Memory B cell (primary cell): ENCODE measurements at regions not wholly inside any gene's neighbourhood (a gene's known extent, or its start where the extent isn't known, plus 50 kb on each side); places are given as distances from the start of the nearest gene placed in this dataset.

ENCODE experiments used
- ATAC-seq: fragments of 150-1000 bp; cut with Tn5 transposase; 2 replicates; pipeline ENCODE4 v1.10.0; 2021; ENCODE audit warnings: low read depth, mild to moderate bottlenecking, moderate library complexity
- DNase-seq, 2 donors: peaks; one replicate each; pipeline ENCODE4 v3.0.0; 2022; ENCODE audit warnings: low spot score in 2 of 2
- H3K27ac Mint-ChIP-seq: one replicate; pipeline ENCODE4 v1.8.0; 2022; ENCODE audit warnings: mild to moderate bottlenecking, moderate library complexity, mixed read lengths
- H3K27me3 Mint-ChIP-seq: one replicate; pipeline ENCODE4 v1.8.0; 2022; ENCODE audit warnings: mixed read lengths
- H3K36me3 Mint-ChIP-seq: one replicate; pipeline ENCODE4 v1.8.0; 2022; ENCODE audit warnings: mild to moderate bottlenecking, mixed read lengths
- H3K4me1 Mint-ChIP-seq: one replicate; pipeline ENCODE4 v1.8.0; 2022; ENCODE audit warnings: mixed read lengths
- H3K4me3 Mint-ChIP-seq: one replicate; pipeline ENCODE4 v1.8.0; 2022; ENCODE audit warnings: mild to moderate bottlenecking, moderate library complexity, mixed read lengths
- H3K9me3 Mint-ChIP-seq: one replicate; pipeline ENCODE4 v1.8.0; 2022; ENCODE audit warnings: mixed read lengths

GRCh38 chr5:8675182-8675581 lies 806.2 kb downstream of the MTRR start:
- Mint-ChIP-seq H3K27me3 (no peaks in the 10 kb centered on the region), H3K4me1 (no peaks in the 10 kb centered on the region), H3K9me3 (peaks cover 5% of the 10 kb centered on the region), H3K4me3 (no peak overlapping the region), H3K27ac (no peak overlapping the region), H3K36me3 (no peaks in the 10 kb centered on the region)
- DNase-seq (no peak), ATAC-seq (no peak)

GRCh38 chr5:8676695-8677094 lies 807.7 kb downstream of the MTRR start:
- peaks cover 5% of the 10 kb centered on the region for H3K9me3 Mint-ChIP-seq
- DNase-seq (no peak), ATAC-seq (no peak)
- no peaks in the 10 kb centered on the region for H3K27me3 Mint-ChIP-seq
- H3K27ac Mint-ChIP-seq = no peak overlapping the region
- H3K4me3 Mint-ChIP-seq = no peak overlapping the region
- no peaks in the 10 kb centered on the region for H3K36me3 Mint-ChIP-seq
- H3K4me1 Mint-ChIP-seq = no peaks in the 10 kb centered on the region

- H3K4me3 Mint-ChIP-seq = no peak overlapping the region
- no peak for ATAC-seq
- H3K9me3 Mint-ChIP-seq = peaks cover 5% of the 10 kb centered on the region
- H3K4me1 Mint-ChIP-seq = no peaks in the 10 kb centered on the region
- DNase-seq = no peak
- H3K27me3 Mint-ChIP-seq = no peaks in the 10 kb centered on the region
- no peaks in the 10 kb centered on the region for H3K36me3 Mint-ChIP-seq
- H3K27ac Mint-ChIP-seq = no peak overlapping the region
Measured at GRCh38 chr5:8682381-8682780, 813.4 kb downstream of the MTRR start.

- no peak for DNase-seq
- H3K4me3 Mint-ChIP-seq = no peak overlapping the region
- no peaks in the 10 kb centered on the region for H3K36me3 Mint-ChIP-seq
- no peaks in the 10 kb centered on the region for H3K4me1 Mint-ChIP-seq
- ATAC-seq = no peak
- H3K27ac Mint-ChIP-seq = no peak overlapping the region
- H3K27me3 Mint-ChIP-seq = no peaks in the 10 kb centered on the region
- peaks cover 2% of the 10 kb centered on the region for H3K9me3 Mint-ChIP-seq
Measured at GRCh38 chr5:8683496-8683895, 814.5 kb downstream of the MTRR start.

- no peak overlapping the region for H3K4me3 Mint-ChIP-seq
- ATAC-seq = no peak
- no peaks in the 10 kb centered on the region for H3K36me3 Mint-ChIP-seq
- H3K9me3 Mint-ChIP-seq = peaks cover 1% of the 10 kb centered on the region
- H3K27me3 Mint-ChIP-seq = no peaks in the 10 kb centered on the region
- H3K4me1 Mint-ChIP-seq = no peaks in the 10 kb centered on the region
- no peak overlapping the region for H3K27ac Mint-ChIP-seq
- no peak for DNase-seq
Measured at GRCh38 chr5:8685704-8686103, 816.8 kb downstream of the MTRR start.

GRCh38 chr5:8686707-8687106 lies 817.8 kb downstream of the MTRR start:
- H3K27ac Mint-ChIP-seq = no peak overlapping the region
- no peaks in the 10 kb centered on the region for H3K4me1 Mint-ChIP-seq
- no peak for DNase-seq
- no peaks in the 10 kb centered on the region for H3K27me3 Mint-ChIP-seq
- no peak for ATAC-seq
- H3K36me3 Mint-ChIP-seq = no peaks in the 10 kb centered on the region
- no peak overlapping the region for H3K4me3 Mint-ChIP-seq
- H3K9me3 Mint-ChIP-seq = peaks cover 1% of the 10 kb centered on the region

- H3K27ac Mint-ChIP-seq = no peak overlapping the region
- H3K9me3 Mint-ChIP-seq = peaks cover 1% of the 10 kb centered on the region
- H3K36me3 Mint-ChIP-seq = no peaks in the 10 kb centered on the region
- no peak for DNase-seq
- H3K4me1 Mint-ChIP-seq = no peaks in the 10 kb centered on the region
- no peaks in the 10 kb centered on the region for H3K27me3 Mint-ChIP-seq
- no peak for ATAC-seq
- no peak overlapping the region for H3K4me3 Mint-ChIP-seq
Measured at GRCh38 chr5:8689773-8690172, 820.8 kb downstream of the MTRR start.

- H3K27ac Mint-ChIP-seq = no peak overlapping the region
- no peaks in the 10 kb centered on the region for H3K4me1 Mint-ChIP-seq
- no peaks in the 10 kb centered on the region for H3K27me3 Mint-ChIP-seq
- ATAC-seq (no peak), DNase-seq (no peak)
- peaks cover 5% of the 10 kb centered on the region for H3K9me3 Mint-ChIP-seq
- no peaks in the 10 kb centered on the region for H3K36me3 Mint-ChIP-seq
- no peak overlapping the region for H3K4me3 Mint-ChIP-seq
Measured at GRCh38 chr5:8691221-8691620, 822.3 kb downstream of the MTRR start.

- ATAC-seq (no peak), DNase-seq (no peak)
- H3K4me1 Mint-ChIP-seq = no peaks in the 10 kb centered on the region
- H3K9me3 Mint-ChIP-seq = peaks cover 3% of the 10 kb centered on the region
- no peak overlapping the region for H3K4me3 Mint-ChIP-seq
- no peaks in the 10 kb centered on the region for H3K36me3 Mint-ChIP-seq
- no peak overlapping the region for H3K27ac Mint-ChIP-seq
- H3K27me3 Mint-ChIP-seq = no peaks in the 10 kb centered on the region
Measured at GRCh38 chr5:8693341-8693844, 824.4 kb downstream of the MTRR start.

GRCh38 chr5:8694545-8694944 lies 825.6 kb downstream of the MTRR start:
- Mint-ChIP-seq H3K9me3 (peaks cover 3% of the 10 kb centered on the region), H3K27ac (no peak overlapping the region), H3K4me1 (no peaks in the 10 kb centered on the region), H3K36me3 (no peaks in the 10 kb centered on the region), H3K27me3 (no peaks in the 10 kb centered on the region), H3K4me3 (no peak overlapping the region)
- DNase-seq = no peak
- ATAC-seq = no peak

GRCh38 chr5:8695902-8696845 lies 827.2 kb downstream of the MTRR start:
- peaks cover 3% of the 10 kb centered on the region for H3K9me3 Mint-ChIP-seq
- H3K27ac Mint-ChIP-seq = no peak overlapping the region
- DNase-seq = no peak
- H3K4me1 Mint-ChIP-seq = no peaks in the 10 kb centered on the region
- no peaks in the 10 kb centered on the region for H3K27me3 Mint-ChIP-seq
- H3K4me3 Mint-ChIP-seq = no peak overlapping the region
- ATAC-seq = no peak
- H3K36me3 Mint-ChIP-seq = no peaks in the 10 kb centered on the region

- H3K27me3 Mint-ChIP-seq = no peaks in the 10 kb centered on the region
- H3K4me1 Mint-ChIP-seq = no peaks in the 10 kb centered on the region
- H3K9me3 Mint-ChIP-seq = peaks cover 5% of the 10 kb centered on the region
- no peaks in the 10 kb centered on the region for H3K36me3 Mint-ChIP-seq
- no peak for DNase-seq
- H3K4me3 Mint-ChIP-seq = no peak overlapping the region
- H3K27ac Mint-ChIP-seq = no peak overlapping the region
- ATAC-seq = no peak
Measured at GRCh38 chr5:8700222-8700621, 831.3 kb downstream of the MTRR start.

GRCh38 chr5:8700671-8701070 lies 831.7 kb downstream of the MTRR start:
- no peaks in the 10 kb centered on the region for H3K27me3 Mint-ChIP-seq
- H3K36me3 Mint-ChIP-seq = no peaks in the 10 kb centered on the region
- no peaks in the 10 kb centered on the region for H3K4me1 Mint-ChIP-seq
- no peak overlapping the region for H3K4me3 Mint-ChIP-seq
- no peak for ATAC-seq
- H3K27ac Mint-ChIP-seq = no peak overlapping the region
- no peak for DNase-seq
- peaks cover 2% of the 10 kb centered on the region for H3K9me3 Mint-ChIP-seq

- Mint-ChIP-seq H3K9me3 (peaks cover 1% of the 10 kb centered on the region), H3K4me1 (no peaks in the 10 kb centered on the region), H3K4me3 (no peak overlapping the region), H3K27ac (no peak overlapping the region), H3K27me3 (no peaks in the 10 kb centered on the region), H3K36me3 (no peaks in the 10 kb centered on the region)
- ATAC-seq = no peak
- DNase-seq = no peak
Measured at GRCh38 chr5:8701251-8701650, 832.3 kb downstream of the MTRR start.

- DNase-seq (no peak), ATAC-seq (no peak)
- no peaks in the 10 kb centered on the region for H3K9me3 Mint-ChIP-seq
- no peaks in the 10 kb centered on the region for H3K4me1 Mint-ChIP-seq
- H3K27ac Mint-ChIP-seq = no peak overlapping the region
- H3K36me3 Mint-ChIP-seq = no peaks in the 10 kb centered on the region
- no peaks in the 10 kb centered on the region for H3K27me3 Mint-ChIP-seq
- H3K4me3 Mint-ChIP-seq = no peak overlapping the region
Measured at GRCh38 chr5:8710426-8710930, 835.4 kb downstream of the SEMA5A start.
